ENCODE measurements at regions not wholly inside any gene's neighbourhood (a gene's known extent, or its start where the extent isn't known, plus 50 kb on each side); places are given as distances from the start of the nearest gene placed in this dataset.

DNA sequence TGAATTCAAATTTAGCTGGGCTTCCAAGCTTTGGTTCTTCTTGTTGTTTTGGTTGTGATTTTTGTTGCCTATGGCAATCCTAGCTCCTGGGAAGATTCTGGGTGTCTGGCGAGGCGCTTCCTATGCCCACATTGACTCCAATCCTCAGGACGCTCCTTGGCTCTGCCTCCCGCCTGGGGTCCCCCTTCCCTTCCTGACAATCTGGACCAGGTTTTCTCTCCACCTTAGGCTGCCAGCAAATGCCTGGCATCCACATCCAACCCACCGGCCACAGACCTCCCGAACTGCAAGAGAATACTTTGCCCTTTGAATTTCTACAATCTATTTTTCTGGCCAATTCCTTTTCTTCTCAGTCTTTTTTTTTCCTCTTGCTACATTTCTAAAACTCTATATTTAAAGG, 186.9 kb upstream of the UBL3 start:
- ATAC-seq (no peak), DNase-seq (ENCODE audit: low read depth, low spot score) (no peak)
- H3K27ac ChIP-seq (ENCODE audit: low read length) = no peak overlapping the region
- BruUV-seq (replicated peaks) = no TSS peak
- ChIA-PET POLR2A (no interaction called here), CTCF (no interaction called here)
- no peak overlapping the region for H3K4me3 ChIP-seq (ENCODE audit: low read depth in 2 of 2, low read length in 2 of 2)
- intact Hi-C loops (cut with micrococcal nuclease; ENCODE audit: unreplicated experiment) = no loop called here
- no peaks in the 10 kb centered on the region for H3K27me3 ChIP-seq (ENCODE audit: control insufficient read depth, insufficient read depth, low read length)
- TF ChIP-seq SIN3A (IDR thresholded peaks at IDR 0.05; ENCODE audit: borderline replicate concordance, insufficient read depth, low read depth, low read length) = no peak
- TF ChIP-seq, protein P1, sequence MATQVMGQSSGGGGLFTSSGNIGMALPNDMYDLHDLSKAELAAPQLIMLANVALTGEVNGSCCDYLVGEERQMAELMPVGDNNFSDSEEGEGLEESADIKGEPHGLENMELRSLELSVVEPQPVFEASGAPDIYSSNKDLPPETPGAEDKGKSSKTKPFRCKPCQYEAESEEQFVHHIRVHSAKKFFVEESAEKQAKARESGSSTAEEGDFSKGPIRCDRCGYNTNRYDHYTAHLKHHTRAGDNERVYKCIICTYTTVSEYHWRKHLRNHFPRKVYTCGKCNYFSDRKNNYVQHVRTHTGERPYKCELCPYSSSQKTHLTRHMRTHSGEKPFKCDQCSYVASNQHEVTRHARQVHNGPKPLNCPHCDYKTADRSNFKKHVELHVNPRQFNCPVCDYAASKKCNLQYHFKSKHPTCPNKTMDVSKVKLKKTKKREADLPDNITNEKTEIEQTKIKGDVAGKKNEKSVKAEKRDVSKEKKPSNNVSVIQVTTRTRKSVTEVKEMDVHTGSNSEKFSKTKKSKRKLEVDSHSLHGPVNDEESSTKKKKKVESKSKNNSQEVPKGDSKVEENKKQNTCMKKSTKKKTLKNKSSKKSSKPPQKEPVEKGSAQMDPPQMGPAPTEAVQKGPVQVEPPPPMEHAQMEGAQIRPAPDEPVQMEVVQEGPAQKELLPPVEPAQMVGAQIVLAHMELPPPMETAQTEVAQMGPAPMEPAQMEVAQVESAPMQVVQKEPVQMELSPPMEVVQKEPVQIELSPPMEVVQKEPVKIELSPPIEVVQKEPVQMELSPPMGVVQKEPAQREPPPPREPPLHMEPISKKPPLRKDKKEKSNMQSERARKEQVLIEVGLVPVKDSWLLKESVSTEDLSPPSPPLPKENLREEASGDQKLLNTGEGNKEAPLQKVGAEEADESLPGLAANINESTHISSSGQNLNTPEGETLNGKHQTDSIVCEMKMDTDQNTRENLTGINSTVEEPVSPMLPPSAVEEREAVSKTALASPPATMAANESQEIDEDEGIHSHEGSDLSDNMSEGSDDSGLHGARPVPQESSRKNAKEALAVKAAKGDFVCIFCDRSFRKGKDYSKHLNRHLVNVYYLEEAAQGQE (IDR thresholded peaks at IDR 0.05; ENCODE audit: insufficient read depth in 1 of 2, low read depth in 2 of 2, low read length in 1 of 2) = no peak
- TF ChIP-seq TCF7L2 (IDR thresholded peaks at IDR 0.05; ENCODE audit: low read depth, low read length) = no peak
- TF ChIP-seq POLR2AphosphoS5 (IDR thresholded peaks at IDR 0.05; ENCODE audit: low read depth, low read length) = no peak
- TF ChIP-seq, protein P2, sequence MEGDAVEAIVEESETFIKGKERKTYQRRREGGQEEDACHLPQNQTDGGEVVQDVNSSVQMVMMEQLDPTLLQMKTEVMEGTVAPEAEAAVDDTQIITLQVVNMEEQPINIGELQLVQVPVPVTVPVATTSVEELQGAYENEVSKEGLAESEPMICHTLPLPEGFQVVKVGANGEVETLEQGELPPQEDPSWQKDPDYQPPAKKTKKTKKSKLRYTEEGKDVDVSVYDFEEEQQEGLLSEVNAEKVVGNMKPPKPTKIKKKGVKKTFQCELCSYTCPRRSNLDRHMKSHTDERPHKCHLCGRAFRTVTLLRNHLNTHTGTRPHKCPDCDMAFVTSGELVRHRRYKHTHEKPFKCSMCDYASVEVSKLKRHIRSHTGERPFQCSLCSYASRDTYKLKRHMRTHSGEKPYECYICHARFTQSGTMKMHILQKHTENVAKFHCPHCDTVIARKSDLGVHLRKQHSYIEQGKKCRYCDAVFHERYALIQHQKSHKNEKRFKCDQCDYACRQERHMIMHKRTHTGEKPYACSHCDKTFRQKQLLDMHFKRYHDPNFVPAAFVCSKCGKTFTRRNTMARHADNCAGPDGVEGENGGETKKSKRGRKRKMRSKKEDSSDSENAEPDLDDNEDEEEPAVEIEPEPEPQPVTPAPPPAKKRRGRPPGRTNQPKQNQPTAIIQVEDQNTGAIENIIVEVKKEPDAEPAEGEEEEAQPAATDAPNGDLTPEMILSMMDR (IDR thresholded peaks at IDR 0.05) = no peak
- H3K36me3 ChIP-seq (ENCODE audit: control insufficient read depth, insufficient read depth, low read length) = no peaks in the 10 kb centered on the region
- no peaks in the 10 kb centered on the region for H3K4me1 ChIP-seq (ENCODE audit: control insufficient read depth, insufficient read depth, low read length)
- in situ Hi-C loops (cut with HindIII; ENCODE audit: low pct_unique_long_range_greater_than_20kb, low sequenced_read_pairs) = no loop called here
- no peaks in the 10 kb centered on the region for H3K9me3 ChIP-seq (ENCODE audit: control insufficient read depth, insufficient read depth, low read depth, low read length)

DNA sequence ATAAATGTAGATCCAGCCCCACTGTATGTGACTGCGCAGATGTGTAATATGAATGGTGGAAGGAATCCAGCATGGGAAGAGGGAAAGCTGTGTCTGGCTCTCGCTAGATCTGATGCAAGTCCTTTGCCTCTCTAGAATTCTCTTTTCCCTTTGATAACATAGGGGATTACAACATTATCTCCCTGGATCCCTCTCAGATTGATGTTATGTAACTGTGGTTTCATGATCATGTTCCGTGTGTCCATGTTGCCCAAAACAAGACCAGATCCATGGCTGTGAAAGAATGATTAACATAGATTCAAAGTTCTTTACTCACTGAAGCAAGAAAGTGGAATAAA, 184.0 kb upstream of the UBL3 start:
- no peak for TF ChIP-seq SIN3A (IDR thresholded peaks at IDR 0.05; ENCODE audit: borderline replicate concordance, insufficient read depth, low read depth, low read length)
- TF ChIP-seq, protein P2 (IDR thresholded peaks at IDR 0.05) = no peak
- TF ChIP-seq POLR2AphosphoS5 (IDR thresholded peaks at IDR 0.05; ENCODE audit: low read depth, low read length) = no peak
- TF ChIP-seq, protein P1 (IDR thresholded peaks at IDR 0.05; ENCODE audit: insufficient read depth in 1 of 2, low read depth in 2 of 2, low read length in 1 of 2) = no peak
- TF ChIP-seq TCF7L2 (IDR thresholded peaks at IDR 0.05; ENCODE audit: low read depth, low read length) = no peak
- BruUV-seq (replicated peaks) = no TSS peak
- no peaks in the 10 kb centered on the region for H3K27me3 ChIP-seq (ENCODE audit: control insufficient read depth, insufficient read depth, low read length)
- CTCF ChIA-PET = no interaction called here
- no peak for ATAC-seq
- no peaks in the 10 kb centered on the region for H3K36me3 ChIP-seq (ENCODE audit: control insufficient read depth, insufficient read depth, low read length)
- no peak overlapping the region for H3K27ac ChIP-seq (ENCODE audit: low read length)
- no peak overlapping the region for H3K4me3 ChIP-seq (ENCODE audit: low read depth in 2 of 2, low read length in 2 of 2)
- POLR2A ChIA-PET = no interaction called here
- no peaks in the 10 kb centered on the region for H3K4me1 ChIP-seq (ENCODE audit: control insufficient read depth, insufficient read depth, low read length)
- in situ Hi-C loops (cut with HindIII; ENCODE audit: low pct_unique_long_range_greater_than_20kb, low sequenced_read_pairs) (no loop called here), intact Hi-C loops (cut with micrococcal nuclease; ENCODE audit: unreplicated experiment) (no loop called here)
- no peak for DNase-seq (ENCODE audit: low read depth, low spot score)
- no peaks in the 10 kb centered on the region for H3K9me3 ChIP-seq (ENCODE audit: control insufficient read depth, insufficient read depth, low read depth, low read length)
